NCI-H2196 treated with DMSO at 0.1 percent for 48 hours (cell line): ENCODE measurements at regions not wholly inside any gene's neighbourhood (a gene's known extent, or its start where the extent isn't known, plus 50 kb on each side); places are given as distances from the start of the nearest gene placed in this dataset.
"Not testable (repeated sequence)": the region's sequence is repeated elsewhere in the genome, so short reads cannot be mapped to it uniquely, and the experiment has no call there.

Source experiments
- DNase-seq: peaks from one replicate; lab custom pipeline; 2025; ENCODE audit not compliant: unreplicated experiment; lab: John Stamatoyannopoulos, UW

DNA sequence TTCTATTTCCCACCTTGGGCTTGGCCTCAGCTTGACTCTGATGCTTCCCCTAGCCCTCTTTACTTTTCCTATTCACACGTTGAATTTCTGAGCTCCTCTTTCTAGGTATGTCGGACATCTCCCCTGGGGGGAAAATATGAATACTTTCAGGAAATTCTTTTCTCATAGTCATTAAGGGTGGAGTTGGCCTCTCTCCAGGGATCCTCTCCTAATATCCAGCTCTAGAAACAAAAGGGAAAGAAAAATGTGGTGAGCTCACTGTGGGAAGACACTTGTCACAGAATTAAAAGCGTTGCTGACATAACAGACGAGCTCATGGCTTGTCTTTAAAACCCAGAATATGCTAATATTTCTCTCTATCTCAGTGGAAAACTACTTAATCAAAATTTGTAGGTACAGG is 132.7 kb upstream of the MEX3C start:
- DNase-seq, result no peak

DNA sequence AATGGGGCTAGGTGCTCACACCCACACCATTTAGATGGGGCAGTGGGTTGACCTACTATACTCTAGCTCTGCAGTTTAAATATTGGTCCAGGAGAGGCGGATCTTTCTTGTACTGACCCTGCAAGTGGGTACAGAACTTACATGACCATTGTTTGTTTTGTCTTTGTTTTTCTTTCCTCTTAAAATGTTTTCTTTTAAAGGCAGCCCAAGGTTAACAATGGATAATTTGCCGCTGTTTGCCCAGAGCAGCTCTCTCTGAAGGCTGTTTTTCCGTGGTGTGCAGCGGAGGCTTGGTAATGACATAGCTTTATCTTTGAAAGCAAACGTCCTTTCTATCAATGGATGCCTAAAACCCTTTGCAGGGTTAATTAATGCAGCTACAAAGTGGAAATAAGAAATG is 133.3 kb upstream of the MEX3C start:
- DNase-seq, result no peak

GRCh38 chr18:51337406-51337805 is 139.9 kb upstream of the MEX3C start:
- DNase-seq, result no peak

GRCh38 chr18:51339856-51340255 is 142.4 kb upstream of the MEX3C start:
- DNase-seq, result no peak

GRCh38 chr18:51340332-51340731 is 142.9 kb upstream of the MEX3C start:
- no peak for DNase-seq

GRCh38 chr18:51342815-51343214 is 145.3 kb upstream of the MEX3C start:
- no peak for DNase-seq

- DNase-seq, result no peak
These were observed 148.4 kb upstream of the MEX3C start for GRCh38 chr18:51345848-51346391.

DNA sequence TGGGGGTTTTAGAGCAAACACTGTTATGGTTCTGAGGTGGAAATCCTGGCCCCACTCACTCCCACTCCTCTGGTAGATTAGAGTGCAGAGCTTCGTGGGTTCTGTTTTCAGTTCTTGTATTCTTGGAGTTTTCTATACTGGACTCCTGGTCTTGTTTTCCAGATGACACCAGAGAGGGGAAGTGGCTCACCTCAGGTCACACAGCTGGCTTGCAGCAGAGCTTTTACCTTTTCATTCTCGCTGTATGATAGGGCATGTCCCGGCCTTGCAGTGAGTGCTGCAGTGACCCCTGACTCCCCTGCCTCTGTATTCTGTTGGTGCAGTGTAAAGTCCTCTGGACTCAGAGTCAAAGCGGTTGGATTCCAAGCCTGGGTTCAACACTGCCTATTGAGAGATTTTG is 148.9 kb upstream of the MEX3C start:
- DNase-seq, result no peak

- DNase-seq, result no peak
These were observed 152.6 kb upstream of the MEX3C start for GRCh38 chr18:51350081-51350480.

- DNase-seq, result no peak
These were observed 158.4 kb upstream of the MEX3C start for GRCh38 chr18:51355841-51356240.

DNA sequence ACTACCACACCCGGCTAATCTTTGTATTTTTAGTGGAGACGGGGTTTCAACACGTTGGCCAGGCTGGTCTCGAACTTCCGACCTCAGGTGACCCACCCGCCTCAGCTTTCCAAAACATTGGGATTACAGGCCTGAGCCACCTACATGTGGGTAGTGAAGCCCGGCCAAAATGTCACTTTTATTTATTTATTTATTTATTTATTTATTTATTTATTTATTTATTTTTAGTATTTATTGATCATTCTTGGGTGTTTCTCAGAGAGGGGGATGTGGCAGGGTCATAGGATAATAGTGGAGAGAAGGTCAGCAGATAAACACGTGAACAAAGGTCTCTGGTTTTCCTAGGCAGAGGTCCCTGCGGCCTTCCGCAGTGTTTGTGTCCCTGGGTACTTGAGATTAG is 162.8 kb upstream of the MEX3C start:
- DNase-seq, result not testable (repeated sequence)

DNA sequence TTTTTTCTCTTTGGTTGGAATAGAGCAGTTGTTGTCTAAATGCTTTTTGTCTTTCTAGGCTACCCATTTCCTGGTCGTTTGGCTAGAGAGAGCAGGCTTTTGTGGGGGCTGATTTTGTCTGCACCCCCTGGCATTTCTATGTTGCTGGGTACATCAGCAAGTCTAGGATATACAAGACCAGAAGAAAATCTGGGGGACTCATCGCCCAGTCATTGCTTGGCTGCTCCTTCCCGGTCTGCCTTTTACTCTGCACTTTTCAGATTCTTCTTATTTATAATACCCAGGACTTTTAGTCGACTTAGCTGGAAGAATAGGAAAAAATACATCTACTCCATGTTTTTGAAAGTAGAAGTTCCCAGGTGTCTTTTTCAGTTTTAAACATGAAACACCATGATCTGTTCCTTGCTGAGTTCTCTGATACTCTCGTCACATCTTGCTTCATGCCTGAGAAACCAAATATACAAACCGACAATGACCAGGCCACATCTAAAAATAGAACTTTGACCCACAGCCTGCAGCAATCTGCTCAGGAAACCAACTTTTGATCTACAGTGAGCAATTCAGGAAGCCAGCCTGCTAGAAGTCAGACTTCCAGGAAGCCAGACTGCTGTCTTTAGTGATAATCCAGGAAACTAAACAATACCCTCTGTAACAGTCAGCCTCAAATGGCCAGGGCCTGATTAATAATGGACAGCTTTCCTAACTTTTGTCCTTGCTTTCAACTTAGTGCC is 163.8 kb upstream of the MEX3C start:
- no peak for DNase-seq

- DNase-seq, result no peak
These were observed 165.9 kb upstream of the MEX3C start for GRCh38 chr18:51363384-51363783.

GRCh38 chr18:51370996-51371395 is 173.5 kb upstream of the MEX3C start:
- no peak for DNase-seq

- no peak for DNase-seq
These were observed 174.4 kb upstream of the MEX3C start for GRCh38 chr18:51371929-51372328.

- DNase-seq, result no peak
These were observed 184.6 kb upstream of the MEX3C start for GRCh38 chr18:51382081-51382480.

DNA sequence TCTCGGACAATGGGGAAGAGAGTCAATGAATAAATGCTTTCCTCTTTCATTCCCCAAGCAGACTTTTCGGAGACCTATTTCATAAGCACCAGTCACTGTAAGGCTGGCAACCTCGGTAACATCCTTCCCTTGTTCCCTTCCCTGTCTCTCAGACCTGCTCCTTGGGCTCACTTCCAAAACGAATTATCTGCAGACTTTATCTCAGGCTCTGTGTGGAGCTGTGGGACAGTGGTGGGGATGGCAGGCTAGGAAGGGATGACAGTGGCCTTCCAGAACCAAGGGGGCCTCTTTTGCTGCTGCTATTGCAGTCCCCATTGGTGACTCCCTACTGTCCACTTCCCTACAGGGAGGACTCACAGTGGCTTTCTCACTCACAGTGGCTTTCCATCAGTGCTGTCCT is 185.6 kb upstream of the MEX3C start:
- no peak for DNase-seq

DNA sequence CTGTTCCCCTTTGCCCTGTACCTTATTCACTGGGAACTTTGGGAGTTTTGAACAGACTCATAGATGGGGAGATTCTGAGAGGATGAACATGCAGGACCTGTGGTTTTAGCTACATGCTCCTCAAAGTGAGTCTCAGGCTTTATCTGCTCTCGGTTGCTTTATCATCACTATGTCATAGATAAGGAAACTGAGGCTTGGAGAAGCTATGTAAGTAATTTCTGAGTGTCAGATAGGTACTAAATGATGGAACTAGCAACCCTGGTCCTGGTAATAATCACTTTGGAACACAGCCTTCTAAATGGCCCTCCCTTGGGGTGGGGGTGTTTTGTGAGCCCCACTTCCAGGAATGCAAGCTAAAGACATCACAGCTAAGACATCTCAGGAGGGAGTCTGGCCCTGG is 186.2 kb upstream of the MEX3C start:
- DNase-seq, result no peak

DNA sequence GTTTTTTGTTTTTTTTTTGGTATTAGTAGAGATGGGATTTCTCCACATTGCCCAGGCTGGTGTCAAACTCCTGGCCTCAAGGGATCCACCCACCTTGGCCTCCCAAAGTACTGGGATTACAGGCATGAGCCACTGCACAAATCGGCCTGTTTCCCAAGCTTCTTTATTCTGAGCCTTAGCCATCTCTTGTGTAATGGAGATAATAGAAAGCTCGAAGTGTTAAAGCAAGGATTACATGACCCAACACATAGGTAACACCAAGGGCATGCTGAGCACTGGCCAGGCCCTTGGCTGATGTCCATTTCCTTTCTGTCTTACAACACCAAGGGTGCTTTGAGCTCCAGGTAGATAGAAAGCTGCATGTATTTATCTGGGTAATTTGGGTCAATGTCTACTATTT is 187.8 kb upstream of the MEX3C start:
- DNase-seq, result no peak

DNA sequence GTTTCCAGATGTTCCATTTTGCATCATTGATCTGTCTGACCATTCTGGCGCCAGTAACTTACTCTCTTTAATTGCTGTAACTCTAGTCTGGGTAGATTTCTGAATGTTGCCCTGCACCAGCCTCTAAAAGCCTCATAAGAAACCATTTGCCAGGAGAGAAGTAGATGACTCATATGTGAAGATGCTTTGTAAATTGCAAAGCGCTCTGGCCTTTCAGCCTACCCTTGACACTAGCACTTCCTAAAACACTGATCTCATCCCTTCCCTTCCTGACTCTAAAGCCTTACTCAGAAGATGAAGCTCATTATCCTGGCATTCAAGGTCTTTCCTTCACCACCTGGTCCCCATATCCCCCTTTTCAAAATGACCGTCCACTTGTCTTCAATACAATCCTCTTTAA is 193.2 kb upstream of the MEX3C start:
- DNase-seq, result no peak

DNA sequence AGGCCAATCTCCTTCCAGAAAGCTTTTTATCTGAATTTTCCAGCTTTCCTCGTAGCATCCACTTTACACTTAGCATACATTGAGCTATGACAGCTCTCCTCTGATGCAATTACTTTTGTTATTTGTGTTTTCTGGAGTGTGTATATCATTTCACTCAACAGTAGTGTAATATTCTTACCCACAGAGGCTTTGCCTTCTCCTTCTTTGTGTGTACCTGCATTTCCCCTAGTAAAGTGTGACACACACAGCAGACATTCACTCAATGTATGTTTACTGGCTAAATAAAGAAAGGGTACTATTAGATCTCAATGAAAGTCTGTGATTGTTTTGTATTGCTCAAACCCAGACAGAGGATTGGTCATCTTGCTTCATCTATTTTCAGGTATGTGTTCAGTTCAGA is 193.7 kb upstream of the MEX3C start:
- DNase-seq, result no peak

- DNase-seq, result no peak
These were observed 194.2 kb upstream of the MEX3C start for GRCh38 chr18:51391731-51392130.

DNA sequence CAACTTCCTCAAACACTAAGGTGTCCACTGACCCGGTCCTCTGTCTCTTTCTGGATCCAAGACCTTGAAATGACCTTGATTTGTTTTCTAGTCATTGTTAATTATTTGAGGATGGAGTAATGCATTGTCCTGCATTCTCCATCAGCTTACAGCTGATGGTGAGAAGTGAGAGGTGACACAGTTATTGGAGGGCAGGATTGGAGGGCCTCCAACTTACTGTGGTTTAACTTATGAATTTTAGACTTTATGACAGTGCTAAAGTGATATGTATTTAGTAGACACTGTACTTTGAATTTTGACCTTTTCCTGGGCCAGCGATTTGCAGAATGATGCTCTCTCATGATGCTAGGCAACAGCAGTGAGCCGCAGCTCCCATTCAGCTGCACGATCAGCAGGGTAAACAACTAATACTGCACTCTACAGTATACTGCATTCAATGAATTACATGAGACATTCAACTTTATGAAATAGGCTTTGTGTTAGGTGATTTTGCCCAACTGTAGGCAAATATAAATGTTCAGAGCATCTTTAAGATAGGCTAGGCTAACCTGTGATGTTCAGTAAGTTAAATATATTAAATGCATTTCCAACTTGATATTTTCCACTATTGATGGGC is 200.0 kb upstream of the MEX3C start:
- no peak for DNase-seq
